Vagina (tissue), 2 donors: ENCODE measurements at regions not wholly inside any gene's neighbourhood (a gene's known extent, or its start where the extent isn't known, plus 50 kb on each side); places are given as distances from the start of the nearest gene placed in this dataset.
"Not testable (repeated sequence)": the region's sequence is repeated elsewhere in the genome, so short reads cannot be mapped to it uniquely, and the experiment has no call there.

Experiments
- DNase-seq, 2 donors: peaks; one replicate each; pipeline ENCODE4 v3.0.0-alpha.2; 2017; ENCODE audit errors: extremely low spot score in 2 of 2
- H3K27ac ChIP-seq: fragments of 200-600 bp; sonication (generic); one replicate; pipeline ENCODE4 v1.5.1; 2019
- H3K27me3 ChIP-seq: fragments of 200-600 bp; sonication (generic); one replicate; pipeline ENCODE4 v1.5.1; 2019
- H3K36me3 ChIP-seq, 2 donors: fragments of 200-600 bp; sonication (generic); one replicate each; pipeline ENCODE4 v1.5.1; 2017 to 2019
- H3K4me1 ChIP-seq: fragments of 200-600 bp; sonication (generic); one replicate; pipeline ENCODE4 v1.5.1; 2019
- H3K4me3 ChIP-seq, 2 donors: fragments of 200-600 bp; sonication (generic); 1 replicate in 1 of 2; 2 replicates in 1 of 2; pipeline ENCODE4 v1.5.1; 2016 to 2019
- H3K9me3 ChIP-seq: fragments of 200-600 bp; sonication (generic); one replicate; pipeline ENCODE4 v1.5.1; 2019
- POLR2A ChIP-seq, 2 donors: fragments of 450-650 bp; IDR thresholded peaks; one replicate each; pipeline ENCODE4 v1.6.1; 2017; ENCODE audit warnings: antibody characterized with exemption in 2 of 2, mild to moderate bottlenecking in 2 of 2, moderate library complexity in 2 of 2
- POLR2AphosphoS5 ChIP-seq, 2 donors: sonication (generic); formaldehyde crosslinking; IDR thresholded peaks; one replicate each; pipeline ENCODE4 v1.9.0; 2017; ENCODE audit warnings: antibody characterized with exemption in 2 of 2, mild to moderate bottlenecking in 2 of 2, low read depth in 1 of 2; ENCODE audit not compliant: insufficient read depth in 1 of 2
- intact Hi-C: fragments of 100-400 bp; cut with DNase I; formaldehyde crosslinking; loops from one replicate; pipeline ENCODE4 v1.15.1; 2023
- TF ChIP-seq, protein P1 (sequence below), 3 experiments: fragments of 450-650 bp in 2 of 3; fragments of 200-600 bp in 1 of 3; sonication (generic) in 1 of 3; IDR thresholded peaks; one replicate each; pipeline ENCODE4 v1.5.1; 2017 to 2019; ENCODE audit warnings: antibody characterized with exemption in 3 of 3, mild to moderate bottlenecking in 2 of 3, moderate library complexity in 2 of 3

DNA sequence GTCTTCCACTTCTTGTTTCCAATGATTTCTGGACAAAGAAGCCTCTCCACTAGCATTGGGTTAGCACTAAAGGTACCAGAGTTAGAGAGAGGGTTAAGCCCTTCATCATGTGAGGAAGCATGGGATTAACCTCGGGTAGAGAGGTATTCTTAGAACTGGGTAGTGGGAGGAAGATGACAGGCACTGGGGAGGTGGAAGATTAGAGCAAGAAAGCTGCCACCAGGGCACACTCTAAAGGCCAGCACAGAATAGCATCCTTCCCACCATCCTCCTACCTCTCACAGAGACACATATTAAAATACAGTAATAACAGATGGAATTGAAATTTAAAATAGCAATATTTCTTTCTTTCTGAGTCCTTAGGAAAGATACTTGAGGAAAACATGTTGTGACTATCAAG is 84.5 kb upstream of the PCDH20 start:
- H3K4me3 ChIP-seq: no peak overlapping the region
- no peaks in the 10 kb centered on the region for H3K9me3 ChIP-seq
- no peaks in the 10 kb centered on the region for H3K36me3 ChIP-seq
- TF ChIP-seq, protein P1, sequence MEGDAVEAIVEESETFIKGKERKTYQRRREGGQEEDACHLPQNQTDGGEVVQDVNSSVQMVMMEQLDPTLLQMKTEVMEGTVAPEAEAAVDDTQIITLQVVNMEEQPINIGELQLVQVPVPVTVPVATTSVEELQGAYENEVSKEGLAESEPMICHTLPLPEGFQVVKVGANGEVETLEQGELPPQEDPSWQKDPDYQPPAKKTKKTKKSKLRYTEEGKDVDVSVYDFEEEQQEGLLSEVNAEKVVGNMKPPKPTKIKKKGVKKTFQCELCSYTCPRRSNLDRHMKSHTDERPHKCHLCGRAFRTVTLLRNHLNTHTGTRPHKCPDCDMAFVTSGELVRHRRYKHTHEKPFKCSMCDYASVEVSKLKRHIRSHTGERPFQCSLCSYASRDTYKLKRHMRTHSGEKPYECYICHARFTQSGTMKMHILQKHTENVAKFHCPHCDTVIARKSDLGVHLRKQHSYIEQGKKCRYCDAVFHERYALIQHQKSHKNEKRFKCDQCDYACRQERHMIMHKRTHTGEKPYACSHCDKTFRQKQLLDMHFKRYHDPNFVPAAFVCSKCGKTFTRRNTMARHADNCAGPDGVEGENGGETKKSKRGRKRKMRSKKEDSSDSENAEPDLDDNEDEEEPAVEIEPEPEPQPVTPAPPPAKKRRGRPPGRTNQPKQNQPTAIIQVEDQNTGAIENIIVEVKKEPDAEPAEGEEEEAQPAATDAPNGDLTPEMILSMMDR (IDR thresholded peaks at IDR 0.05): no peak
- TF ChIP-seq POLR2A (IDR thresholded peaks at IDR 0.05) (no peak), POLR2AphosphoS5 (IDR thresholded peaks at IDR 0.05; ENCODE audit: insufficient read depth in 1 of 2, low read depth in 1 of 2) (no peak)
- no peak overlapping the region for H3K27ac ChIP-seq
- intact Hi-C loops: no loop called here
- DNase-seq: no peak
- no peaks in the 10 kb centered on the region for H3K4me1 ChIP-seq
- H3K27me3 ChIP-seq: no peaks in the 10 kb centered on the region

DNA sequence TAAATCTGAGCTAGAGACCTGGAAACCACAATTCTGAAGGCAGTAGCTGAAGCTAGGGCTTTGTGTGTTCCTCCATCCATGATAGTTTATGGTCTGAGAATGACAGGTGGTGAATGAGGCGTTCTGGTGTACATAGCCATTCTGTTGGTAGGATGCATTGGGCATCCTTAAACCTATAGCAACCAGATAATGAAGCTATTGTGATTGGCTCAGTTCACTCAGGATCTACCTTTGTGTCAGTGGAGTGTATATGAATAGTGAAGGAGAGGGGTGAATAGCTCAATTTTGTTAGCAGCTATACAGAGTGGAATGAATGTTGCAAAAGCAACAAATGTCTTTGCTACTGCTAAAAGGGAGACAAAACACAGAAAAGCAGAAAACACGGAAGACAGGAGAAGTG is 80.0 kb upstream of the PCDH20 start:
- no peak for DNase-seq
- H3K4me1 ChIP-seq: no peaks in the 10 kb centered on the region
- H3K27me3 ChIP-seq: no peaks in the 10 kb centered on the region
- no peak overlapping the region for H3K27ac ChIP-seq
- no peaks in the 10 kb centered on the region for H3K9me3 ChIP-seq
- intact Hi-C loops: no loop called here
- TF ChIP-seq POLR2AphosphoS5 (IDR thresholded peaks at IDR 0.05; ENCODE audit: insufficient read depth in 1 of 2, low read depth in 1 of 2): no peak
- TF ChIP-seq, protein P1 (IDR thresholded peaks at IDR 0.05): no peak
- TF ChIP-seq POLR2A (IDR thresholded peaks at IDR 0.05): no peak
- H3K4me3 ChIP-seq: no peak overlapping the region
- H3K36me3 ChIP-seq: no peaks in the 10 kb centered on the region

DNA sequence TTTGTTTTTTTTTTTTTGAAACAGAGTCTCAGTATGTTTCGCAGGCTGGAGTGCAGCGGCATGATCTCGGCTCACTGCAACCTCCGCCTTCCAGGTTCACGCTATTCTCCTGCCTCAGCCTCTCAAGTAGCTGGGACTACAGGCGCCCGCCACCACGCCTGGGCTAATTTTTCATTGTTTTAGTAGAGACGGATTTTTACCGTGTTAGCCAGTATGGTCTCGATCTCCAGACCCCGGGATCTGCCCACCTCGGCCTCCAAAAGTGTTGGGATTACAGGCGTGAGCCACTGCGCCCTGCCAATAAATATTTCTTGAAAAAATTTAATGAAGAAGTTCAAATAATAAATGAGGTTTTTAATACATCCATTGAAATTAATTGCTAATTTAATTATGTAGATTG is 77.9 kb upstream of the PCDH20 start:
- H3K36me3 ChIP-seq, H3K27ac ChIP-seq, H3K9me3 ChIP-seq, H3K4me3 ChIP-seq, intact Hi-C loops, H3K27me3 ChIP-seq, H3K4me1 ChIP-seq, DNase-seq: not testable (repeated sequence)

DNA sequence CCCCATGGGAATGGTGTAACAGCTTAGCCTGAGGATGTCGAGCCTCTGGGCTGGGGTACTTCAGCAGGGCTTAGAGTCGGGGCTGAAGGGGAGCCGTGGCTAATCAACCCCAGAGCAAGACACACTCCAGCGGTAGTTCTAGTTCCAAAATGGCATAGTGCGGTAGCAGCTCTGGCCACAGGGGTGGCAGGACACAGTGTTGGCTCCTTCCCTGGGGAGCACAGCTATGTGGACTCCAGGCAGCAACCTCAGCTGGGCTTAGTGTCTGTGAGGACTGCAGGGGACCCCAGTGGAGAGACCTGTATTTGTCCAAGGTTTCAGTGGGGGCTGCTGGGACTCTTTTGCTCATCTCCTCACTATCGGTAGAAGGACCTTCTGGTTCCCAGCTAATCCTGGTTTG is 70.8 kb upstream of the PCDH20 start:
- intact Hi-C loops: no loop called here
- no peak for TF ChIP-seq POLR2AphosphoS5 (IDR thresholded peaks at IDR 0.05; ENCODE audit: insufficient read depth in 1 of 2, low read depth in 1 of 2)
- TF ChIP-seq POLR2A (IDR thresholded peaks at IDR 0.05): no peak
- TF ChIP-seq, protein P1 (IDR thresholded peaks at IDR 0.05): no peak
- Histone ChIP-seq H3K27me3 (no peaks in the 10 kb centered on the region), H3K4me1 (no peaks in the 10 kb centered on the region), H3K36me3 (no peaks in the 10 kb centered on the region), H3K27ac (no peak overlapping the region), H3K4me3 (no peak overlapping the region), H3K9me3 (no peaks in the 10 kb centered on the region)
- no peak for DNase-seq

DNA sequence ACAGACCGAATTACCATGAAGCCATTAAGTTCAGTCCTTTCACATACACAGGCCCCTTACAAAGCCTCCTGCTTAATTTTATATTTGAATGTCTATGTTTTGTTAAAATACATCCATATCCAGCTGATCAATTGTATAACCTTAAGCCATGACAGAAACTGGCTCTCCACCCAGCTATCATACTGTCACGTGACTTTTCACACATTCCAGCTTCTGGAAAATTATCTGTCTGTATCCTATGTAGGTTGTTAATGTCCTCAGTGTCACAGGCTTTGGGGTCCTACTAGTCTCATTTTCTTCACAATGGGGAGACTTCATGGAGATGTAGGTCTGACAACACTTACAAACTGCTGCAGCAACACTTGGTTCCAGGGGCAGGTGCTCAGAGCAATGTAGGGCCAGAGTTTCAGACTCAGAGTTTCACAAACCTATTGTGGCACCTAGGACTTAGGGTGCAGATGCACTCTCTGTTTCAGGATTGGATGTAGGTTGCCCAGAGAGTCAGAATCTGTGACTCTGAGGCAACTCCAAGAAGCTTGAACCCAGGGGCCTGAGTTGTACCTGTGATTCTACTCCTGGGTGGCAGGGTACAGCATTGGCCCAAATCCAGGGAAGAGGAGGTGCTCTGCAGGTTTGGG is 69.6 kb upstream of the PCDH20 start:
- no peaks in the 10 kb centered on the region for H3K27me3 ChIP-seq
- TF ChIP-seq, protein P1 (IDR thresholded peaks at IDR 0.05): no peak
- no peak for TF ChIP-seq POLR2A (IDR thresholded peaks at IDR 0.05)
- TF ChIP-seq POLR2AphosphoS5 (IDR thresholded peaks at IDR 0.05; ENCODE audit: insufficient read depth in 1 of 2, low read depth in 1 of 2): no peak
- H3K27ac ChIP-seq: no peak overlapping the region
- H3K4me3 ChIP-seq: no peak overlapping the region
- no peaks in the 10 kb centered on the region for H3K36me3 ChIP-seq
- no peak for DNase-seq
- no peaks in the 10 kb centered on the region for H3K9me3 ChIP-seq
- no peaks in the 10 kb centered on the region for H3K4me1 ChIP-seq
- intact Hi-C loops: no loop called here
